ENCODE measurements at regions not wholly inside any gene's neighbourhood (a gene's known extent, or its start where the extent isn't known, plus 50 kb on each side); places are given as distances from the start of the nearest gene placed in this dataset.
"Not testable (repeated sequence)": the region's sequence is repeated elsewhere in the genome, so short reads cannot be mapped to it uniquely, and the experiment has no call there.

DNA sequence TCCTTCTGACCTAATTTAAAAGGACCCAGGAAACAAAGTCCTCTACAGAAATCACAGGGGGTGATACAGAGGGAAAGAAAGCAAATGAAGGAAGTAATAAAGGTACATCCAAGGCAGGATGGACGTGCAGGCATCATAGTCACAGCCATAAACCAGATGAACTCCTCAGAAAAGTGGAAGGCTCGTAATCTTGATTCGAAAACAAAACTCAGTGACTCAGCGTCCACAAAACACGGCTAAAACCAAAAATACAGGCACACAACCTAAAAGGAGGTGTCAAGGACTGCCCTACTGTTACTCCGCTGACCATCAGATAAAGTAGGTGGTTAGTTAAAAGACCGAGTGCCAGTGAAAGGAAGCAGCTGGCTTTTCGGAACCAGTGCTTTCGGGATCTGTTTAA, 81.5 kb downstream of the TRIM69 start:
- DNase-seq (ENCODE audit: low spot score): not testable (repeated sequence)

DNA sequence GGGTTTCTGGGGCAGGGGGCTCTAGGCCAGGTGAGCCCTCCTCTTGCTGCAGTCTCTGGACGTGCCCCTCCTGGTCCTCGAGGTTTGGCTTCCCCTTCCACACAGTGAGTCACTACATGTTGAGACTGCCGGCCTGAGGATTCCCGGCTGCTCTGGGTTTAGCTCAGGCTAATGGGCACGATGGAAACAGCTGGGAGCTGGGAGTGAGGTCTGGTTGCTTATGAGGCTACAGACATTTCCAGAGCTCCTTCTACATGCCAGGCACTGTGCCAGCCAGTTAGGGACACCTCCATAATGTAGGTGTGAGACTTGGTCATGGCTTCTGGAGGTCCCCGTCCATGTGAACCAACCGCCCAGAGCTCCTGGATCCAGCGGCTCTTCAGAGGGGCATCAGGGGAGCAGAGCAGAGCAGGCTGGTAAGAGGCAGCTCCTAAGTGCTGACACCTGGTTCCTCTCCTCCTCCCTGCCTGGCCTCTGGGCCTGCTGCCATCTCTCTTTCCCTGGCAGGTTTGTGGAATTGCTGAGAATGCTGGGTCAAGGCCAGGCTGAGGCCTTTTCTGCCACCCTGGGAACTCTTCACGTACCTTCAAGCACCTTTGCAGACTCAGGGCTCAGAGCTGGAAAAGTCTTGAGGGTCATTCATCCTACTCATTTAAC, 83.1 kb downstream of the TRIM69 start:
- not testable (repeated sequence) for DNase-seq (ENCODE audit: low spot score)

DNA sequence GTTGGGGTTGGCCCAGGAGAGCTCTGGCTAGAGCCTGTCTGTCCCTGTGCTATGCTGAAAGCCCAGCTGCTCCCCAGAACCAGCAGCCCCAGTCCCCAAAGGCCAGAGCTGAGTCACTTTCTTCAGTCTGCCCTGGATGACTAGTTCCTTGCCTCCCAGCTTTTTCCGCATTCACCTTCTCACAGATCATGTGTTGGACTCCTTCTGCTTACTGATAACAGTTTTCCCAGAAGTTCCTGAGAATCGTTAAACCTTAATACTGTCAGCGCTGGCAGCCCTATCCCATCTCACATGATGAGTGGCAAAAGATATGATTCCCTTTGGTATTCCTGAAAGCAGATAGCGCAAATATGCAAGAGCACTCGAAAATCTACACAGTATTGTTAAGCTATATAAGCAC, 84.2 kb downstream of the TRIM69 start:
- DNase-seq (ENCODE audit: low spot score): not testable (repeated sequence)

DNA sequence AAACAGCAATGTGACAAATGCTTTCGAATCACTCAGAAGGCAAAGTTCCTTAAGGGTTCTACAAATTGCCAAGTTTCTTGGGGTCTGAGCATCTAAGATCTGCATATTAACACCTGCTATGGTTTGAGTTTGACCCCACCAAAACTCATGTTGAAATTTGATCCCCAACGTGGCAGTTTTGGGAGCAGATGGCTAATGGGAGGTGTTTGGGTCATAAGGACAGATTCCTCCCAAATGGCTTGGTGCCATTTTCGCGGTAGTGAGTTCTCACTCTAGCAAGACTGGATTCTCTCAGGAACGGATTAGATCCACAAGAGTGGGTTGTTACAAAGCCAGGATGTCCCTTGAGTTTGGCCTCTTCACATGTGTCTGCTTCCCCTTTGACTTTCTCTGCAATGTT, 84.6 kb downstream of the TRIM69 start:
- DNase-seq (ENCODE audit: low spot score): not testable (repeated sequence)

DNA sequence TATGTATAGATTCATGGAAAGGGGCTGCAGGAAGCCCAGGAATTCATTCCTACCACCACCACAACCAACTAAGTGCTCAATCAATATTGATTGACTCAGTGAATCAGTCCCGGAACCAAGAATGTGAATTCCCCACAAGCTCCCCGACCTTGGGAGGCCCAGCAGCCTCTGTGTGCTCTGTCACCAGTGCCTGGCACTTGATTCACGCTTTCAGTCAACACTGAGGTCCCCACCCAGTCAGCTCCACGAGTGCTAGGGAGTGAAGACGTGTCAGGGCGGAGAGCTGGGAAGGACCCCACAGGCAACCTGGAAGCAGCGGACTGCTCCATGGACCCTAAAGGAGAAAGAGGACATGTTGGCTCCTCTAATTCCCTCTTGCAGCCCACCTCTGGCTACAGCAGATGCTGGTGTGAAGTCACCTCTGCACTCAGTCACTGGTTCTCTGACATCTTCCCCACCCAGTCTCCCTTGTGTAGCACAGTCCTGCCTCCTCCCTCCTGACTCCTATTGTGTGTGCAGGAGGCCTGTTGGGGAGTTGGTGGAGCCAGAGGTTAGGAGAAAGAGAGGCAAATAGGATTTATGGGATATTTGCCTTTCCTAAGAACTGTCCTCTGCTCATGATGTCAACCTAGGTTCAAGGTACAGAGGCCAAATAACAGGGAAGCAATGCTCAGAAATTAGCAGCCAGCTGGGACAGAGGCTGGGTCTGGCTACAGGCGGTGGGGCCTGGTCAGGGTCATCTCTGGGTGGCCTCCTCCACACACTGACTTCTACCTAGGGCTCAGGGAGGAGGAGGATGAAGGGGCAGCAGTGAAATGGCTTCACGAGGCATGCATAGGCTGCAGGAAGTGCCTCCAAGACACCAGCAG, 88.2 kb downstream of the TRIM69 start:
- not testable (repeated sequence) for DNase-seq (ENCODE audit: low spot score)

DNA sequence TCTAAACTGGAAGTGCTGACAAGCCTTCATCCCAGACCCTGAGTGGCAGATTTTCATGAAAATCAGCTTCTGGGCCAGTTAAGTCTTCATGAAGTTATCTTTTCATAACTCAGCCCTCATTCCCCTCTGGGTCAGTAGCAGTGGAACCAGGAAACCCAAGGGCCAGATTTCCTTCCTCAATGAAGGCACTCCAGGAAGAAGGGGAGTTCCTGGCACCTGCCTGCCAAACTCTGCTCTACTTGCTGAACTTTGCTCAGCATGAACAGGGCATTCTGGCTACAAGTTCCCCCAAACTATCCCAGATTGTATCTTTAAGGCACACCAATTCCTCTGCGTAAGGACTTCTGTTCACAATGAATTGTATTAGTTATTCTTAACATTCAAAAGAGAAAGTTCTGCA, 90.3 kb downstream of the TRIM69 start:
- not testable (repeated sequence) for DNase-seq (ENCODE audit: low spot score)

DNA sequence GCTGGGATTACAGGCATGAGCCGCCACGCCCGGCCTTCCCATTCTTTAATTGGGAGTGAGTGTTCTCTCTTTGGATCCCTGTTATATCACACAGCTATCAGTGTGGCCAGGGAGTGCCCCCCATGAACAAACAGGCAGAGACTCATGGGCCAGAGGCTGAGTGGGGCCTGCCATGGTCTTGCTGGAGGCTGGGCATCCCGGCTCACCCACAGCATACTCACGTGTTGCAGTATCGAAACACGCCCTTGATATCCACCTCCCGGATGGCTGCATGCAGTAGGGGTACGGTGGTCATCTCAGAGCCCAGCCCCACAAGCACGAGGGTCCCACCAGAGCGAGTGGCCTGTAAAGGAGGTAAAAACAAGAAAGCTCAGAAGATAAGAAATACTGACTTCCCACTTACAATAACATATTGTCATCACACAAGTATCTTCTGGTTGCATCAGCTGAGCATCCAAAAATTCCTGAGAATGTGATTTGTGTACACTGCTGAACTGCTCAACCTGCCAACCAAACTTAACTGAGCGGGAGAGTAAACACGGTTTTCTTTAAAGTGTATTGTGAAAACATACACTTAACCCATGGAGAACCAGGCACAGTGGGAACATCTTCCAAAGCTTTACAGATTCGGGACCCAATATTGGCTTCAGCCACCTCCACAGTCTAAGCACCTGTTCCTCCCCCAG, 92.0 kb downstream of the TRIM69 start:
- DNase-seq (ENCODE audit: low spot score): not testable (repeated sequence)

DNA sequence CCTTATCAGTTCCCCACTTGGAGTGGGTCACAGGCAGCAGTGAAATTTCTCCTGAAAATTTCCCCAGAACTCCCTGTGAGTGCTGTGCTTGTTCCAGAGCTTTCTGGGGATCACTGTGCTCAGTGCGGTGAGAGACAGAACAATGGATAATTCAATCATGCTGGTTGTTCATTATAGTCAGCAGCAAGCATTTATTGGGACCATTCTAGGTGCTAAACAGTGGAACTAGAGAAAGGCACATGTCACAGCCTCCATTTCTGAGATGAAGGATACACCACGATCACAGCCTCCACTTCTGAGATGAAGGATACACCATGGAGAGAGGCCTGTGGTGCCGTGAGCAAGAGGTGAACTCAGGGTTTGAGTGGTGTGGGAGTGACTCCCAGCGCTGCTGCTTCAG, 92.8 kb downstream of the TRIM69 start:
- DNase-seq (ENCODE audit: low spot score): not testable (repeated sequence)

DNA sequence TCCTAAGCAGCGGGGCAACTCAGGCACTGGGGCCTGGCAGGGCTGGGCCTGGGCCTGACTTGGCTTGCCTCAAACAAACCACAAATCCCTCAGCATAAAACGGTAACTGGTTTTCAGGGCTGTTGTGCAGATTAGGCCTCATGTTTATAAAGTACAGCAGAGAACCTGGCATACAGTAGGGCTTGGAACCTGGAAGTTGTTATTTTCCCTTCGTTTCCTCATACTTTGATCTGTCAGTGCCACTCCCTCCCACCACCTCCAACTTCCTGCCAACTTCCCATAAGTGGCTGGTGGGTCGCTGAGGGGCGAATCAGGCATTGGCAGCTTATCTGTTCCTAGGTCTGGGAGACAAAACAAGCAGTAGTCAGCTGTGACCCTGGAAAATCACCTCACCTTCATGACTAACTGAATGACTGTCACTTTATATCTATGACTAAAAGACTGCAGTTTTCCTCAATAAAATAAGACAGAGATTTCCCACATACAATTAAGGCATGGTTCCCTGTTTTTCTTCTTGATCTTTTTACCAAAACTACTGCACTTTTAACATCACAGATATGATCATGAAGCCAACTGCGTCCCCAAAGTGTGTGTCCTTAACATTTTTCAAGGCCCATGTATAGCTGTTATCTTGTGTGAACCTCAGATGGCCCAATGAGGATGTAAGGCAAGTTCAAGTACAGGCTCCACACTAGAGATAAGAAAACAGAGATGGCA, 94.5 kb downstream of the TRIM69 start:
- peak; percentile 61 for DNase-seq (ENCODE audit: low spot score)

DNA sequence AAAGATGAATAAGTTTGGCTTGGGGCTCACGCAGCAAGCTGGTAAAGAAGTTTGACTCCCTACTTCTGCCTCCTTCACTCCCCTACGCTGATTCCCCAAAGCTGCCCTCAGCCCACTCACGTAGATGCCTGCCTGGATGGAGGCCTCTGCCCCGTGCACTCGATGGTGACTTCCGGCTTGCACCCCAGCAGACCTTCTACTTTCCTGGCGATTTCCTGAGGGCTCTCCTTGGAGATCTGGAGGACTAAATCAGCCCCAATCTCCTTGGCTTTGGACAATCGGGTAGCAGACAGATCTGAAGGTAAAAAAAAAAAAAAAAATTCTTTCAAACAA, 95.0 kb downstream of the TRIM69 start:
- DNase-seq (ENCODE audit: low spot score): not testable (repeated sequence)

DNA sequence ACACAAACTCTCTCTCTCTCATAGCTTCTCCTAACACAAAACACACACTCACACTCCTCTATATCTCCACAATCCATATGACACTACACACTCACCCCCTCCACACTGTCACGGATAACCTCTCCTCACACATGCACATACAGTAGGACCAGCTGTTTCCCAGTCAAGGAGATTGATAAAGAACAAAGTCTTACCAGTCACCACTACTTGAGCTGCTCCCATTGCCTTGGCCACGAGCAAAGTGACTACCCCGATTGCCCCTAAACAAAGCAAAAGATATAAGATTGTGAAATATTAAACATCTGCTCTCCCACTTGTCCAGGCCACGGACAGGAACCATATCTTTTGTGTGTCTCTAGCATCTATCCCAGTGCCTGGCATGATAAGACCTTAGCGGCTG, 95.8 kb downstream of the TRIM69 start:
- not testable (repeated sequence) for DNase-seq (ENCODE audit: low spot score)

DNA sequence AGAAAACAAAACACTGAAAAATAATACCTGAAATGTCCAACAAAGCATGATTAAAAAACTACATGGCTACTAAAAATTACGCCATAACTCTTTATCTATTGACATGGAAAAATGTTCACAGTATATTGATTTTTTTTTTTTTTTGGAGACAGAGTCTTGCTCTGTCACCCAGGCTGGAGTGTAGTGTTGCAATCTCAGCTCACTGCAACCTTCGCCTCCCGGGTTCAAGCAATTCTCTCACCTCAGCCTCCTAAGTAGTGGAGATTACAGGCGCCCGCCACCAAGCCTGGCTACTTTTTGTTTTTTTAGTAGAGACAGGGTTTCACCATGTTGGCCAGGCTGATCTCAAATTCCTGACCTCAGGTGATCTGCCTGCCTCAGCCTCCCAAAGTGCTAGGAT, 96.8 kb downstream of the TRIM69 start:
- not testable (repeated sequence) for DNase-seq (ENCODE audit: low spot score)

DNA sequence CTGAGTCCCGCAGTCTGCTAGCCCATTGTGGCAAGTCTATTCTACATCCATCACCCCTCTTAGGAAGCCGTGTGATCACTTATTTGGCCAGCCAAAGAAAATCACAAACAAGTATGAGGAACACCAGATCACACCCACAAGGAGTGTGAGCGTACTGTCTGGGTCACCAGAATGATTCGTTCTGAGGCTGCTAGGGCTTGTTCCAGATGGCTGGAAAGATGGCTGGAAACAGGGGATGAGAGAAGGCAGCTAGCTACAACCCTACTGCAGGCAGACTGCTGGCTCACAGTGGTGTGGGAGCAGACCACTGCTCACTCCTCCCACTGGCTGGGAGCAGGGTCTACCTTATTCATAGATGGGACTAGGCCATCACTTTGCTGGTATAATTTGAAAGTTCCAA, 97.4 kb downstream of the TRIM69 start:
- not testable (repeated sequence) for DNase-seq (ENCODE audit: low spot score)

DNA sequence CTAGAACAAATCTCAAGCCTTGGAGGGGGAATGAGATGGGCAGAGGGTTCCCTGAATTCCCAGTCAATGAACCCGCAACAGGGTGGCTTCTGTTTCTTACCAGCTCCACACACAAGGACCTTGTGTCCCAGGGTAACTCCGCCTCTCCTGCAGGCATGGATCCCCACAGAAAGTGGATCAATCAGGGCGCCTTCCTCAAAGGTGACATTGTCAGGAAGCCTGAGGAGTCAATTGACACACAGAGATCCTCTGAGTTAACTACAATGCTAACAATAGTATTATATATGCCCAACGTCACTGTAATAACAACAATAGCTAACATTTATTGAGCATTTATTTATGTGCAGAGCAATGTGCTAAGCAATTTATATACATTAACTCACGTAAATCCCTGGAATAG, 98.8 kb downstream of the TRIM69 start:
- not testable (repeated sequence) for DNase-seq (ENCODE audit: low spot score)

DNA sequence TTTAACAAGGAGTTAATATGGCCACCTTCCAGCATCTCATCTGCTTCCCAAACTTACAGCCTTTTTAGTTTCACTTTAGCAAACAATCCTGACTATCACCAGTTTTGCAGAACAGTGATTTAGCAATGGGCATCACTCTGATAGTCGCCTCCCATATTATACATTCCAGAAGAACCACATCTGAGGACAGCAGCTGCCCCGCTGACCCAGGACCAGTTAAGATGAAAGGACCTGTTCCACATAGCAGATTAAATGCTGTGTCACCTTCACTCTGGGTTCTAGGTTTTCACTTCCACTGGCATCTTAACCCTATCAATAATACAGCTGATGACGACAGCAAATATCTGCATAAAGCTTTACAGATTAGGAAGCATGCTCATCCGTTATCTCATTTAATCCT, 99.8 kb downstream of the TRIM69 start:
- DNase-seq (ENCODE audit: low spot score): peak; percentile 31

DNA sequence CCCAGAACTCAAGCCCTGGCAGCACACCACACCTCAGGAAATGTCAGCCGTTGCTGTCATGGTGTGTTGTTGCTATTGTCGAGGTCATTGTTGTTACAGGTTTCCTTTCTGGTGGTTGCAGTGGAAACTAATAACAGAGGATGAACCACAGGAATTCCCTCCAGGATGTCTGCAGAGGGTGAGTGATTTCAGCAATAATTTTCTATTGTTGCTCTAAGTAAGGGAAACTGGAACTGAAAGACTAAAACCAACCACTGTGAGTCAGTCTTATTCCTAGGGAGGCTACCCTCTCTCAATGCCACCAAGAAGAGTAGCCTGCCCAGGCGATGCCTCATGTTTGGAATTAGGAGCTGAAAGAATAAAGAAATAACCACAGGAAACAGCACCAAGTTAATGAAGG, 102.6 kb downstream of the TRIM69 start:
- DNase-seq (ENCODE audit: low spot score): peak; percentile 62

DNA sequence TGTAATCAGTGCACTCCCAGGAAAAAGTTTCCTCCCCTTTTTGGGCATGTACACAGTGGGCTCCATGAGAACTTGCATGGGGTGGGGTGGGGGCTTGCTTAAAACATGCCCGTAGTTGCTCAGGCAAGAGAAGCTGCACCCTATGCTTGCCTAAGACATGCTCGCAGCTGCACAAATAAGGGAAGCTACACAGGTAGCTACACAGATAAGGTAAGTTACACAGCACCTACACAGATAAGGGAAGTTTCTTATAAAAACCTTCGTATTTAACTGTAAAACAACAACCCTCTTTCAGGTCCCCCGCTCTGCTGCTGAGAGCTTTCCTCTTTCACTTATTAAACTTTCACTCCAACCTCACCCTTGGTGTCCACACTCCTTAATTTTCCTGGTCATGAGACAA, 105.4 kb downstream of the TRIM69 start:
- DNase-seq (ENCODE audit: low spot score): not testable (repeated sequence)

DNA sequence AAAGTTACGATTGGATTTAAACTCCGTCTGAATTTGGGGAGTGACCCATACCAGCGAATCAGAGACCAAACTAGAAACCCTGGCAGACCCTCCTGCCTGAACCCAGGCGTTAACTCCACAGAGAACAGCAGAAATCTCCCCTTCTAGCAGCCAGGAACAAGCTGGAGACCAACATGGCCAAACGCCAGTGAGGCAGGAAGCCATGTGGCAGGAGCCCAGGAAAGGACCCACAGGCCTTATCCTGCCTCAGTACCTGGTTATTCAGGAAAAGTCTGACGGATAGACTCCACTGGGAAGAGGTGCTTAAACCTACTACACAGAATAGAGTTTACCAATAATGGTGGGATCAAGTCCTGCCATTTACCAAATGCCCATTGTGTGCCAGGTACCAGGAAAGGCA, 106.6 kb downstream of the TRIM69 start:
- DNase-seq (ENCODE audit: low spot score): not testable (repeated sequence)

DNA sequence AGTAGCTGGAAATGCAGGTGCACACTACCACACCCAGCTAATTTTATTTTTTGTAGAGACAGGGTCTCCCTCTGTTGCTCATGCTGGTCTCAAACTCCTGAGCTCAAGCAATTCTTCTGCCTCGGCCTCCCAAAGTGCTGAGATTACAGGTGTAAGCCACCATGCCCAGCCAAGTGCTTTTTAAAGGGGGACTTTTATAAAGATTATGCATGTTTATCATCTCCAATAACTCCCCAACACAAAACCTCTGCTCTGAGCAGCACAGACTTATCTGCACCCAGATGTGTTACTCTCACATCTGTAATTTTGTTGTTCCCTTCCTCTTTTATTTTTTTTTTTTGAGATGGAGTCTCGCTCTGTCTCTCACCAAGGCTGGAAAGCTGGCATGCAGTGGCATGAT, 108.6 kb downstream of the TRIM69 start:
- DNase-seq (ENCODE audit: low spot score): not testable (repeated sequence)

DNA sequence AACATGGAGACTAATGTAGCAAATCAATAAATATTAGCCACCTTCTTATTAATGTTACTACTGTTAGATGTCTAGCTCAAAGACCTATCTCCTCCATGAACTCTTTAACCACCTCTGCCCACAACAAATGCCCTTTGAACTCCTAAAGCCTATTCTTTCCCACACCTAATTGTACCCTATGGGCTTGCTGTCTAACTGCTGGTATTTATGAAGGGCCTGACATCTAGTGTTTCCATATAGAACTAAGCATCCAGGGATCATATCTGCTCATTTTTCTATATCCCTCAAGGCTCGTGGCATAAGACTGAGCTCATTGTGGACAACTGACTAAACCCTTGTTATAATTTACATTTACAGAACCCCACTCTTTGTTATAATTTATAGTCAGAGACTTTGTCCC, 109.8 kb downstream of the TRIM69 start:
- not testable (repeated sequence) for DNase-seq (ENCODE audit: low spot score)

DNA sequence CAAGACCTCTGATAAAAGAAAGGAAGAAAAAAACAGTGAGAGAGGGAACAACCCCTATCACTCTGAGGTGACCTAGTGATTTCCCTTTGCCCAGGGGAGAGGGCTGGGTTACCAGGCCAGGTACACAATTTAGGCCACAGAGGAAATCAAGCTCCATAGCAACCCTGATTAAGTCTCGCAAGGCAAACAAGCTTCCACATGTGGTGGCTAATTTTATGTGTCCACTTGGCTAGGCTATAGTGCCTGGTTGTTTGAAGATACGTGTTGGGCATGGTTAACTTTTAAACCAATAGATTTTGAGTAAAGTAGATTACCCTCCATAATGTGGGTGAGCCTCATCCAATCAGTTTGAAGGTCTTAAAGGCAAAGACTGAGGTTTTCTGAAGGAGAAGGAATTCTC, 108.9 kb upstream of the TERB2 start:
- not testable (repeated sequence) for DNase-seq (ENCODE audit: low spot score)

DNA sequence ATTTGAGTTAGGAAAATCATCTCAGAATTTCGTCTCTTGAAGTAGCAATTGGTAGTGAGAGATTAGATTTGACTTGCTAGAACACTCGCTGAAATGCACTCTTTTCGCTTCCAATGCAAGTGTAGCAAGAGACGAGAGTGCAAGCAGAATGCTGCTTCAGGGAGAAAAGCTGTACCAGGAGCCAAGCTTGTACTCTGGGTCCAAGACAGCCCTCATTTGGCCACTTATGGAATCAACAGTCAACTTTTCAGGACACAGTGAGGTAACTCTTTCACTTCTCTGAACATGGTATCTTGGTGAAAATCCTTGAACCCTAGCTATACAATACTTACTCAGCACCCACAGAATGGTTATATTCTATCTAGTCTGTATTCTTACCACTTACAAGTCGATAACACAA, 107.6 kb upstream of the TERB2 start:
- DNase-seq (ENCODE audit: low spot score): not testable (repeated sequence)

Data from A172 (cell line).